Adrenal gland (tissue), 9 donors: ENCODE measurements at regions not wholly inside any gene's neighbourhood (a gene's known extent, or its start where the extent isn't known, plus 50 kb on each side); places are given as distances from the start of the nearest gene placed in this dataset.

Source experiments
- DNase-seq, 7 donors: peaks; one replicate each; pipeline ENCODE4 v3.0.0-alpha.2; 2019 to 2020
- H3K27ac ChIP-seq, 5 donors: fragments of 200-600 bp; sonication (generic) in 4 of 5; 1 replicate in 3 of 5; 2 replicates in 2 of 5; pipeline versions ENCODE4 v1.5.1 to v1.8.0; 2016 to 2020; ENCODE audit warnings: mild to moderate bottlenecking in 1 of 5
- H3K27me3 ChIP-seq: fragments of 200-600 bp; 2 replicates; pipeline ENCODE4 v1.8.0; 2021
- H3K36me3 ChIP-seq, 2 donors: fragments of 200-600 bp; replicated peaks in 1 of 2; 1 replicate in 1 of 2; 2 replicates in 1 of 2; pipeline versions ENCODE4 v1.5.1 to v1.8.0; 2018 to 2022
- H3K4me1 ChIP-seq, 2 donors: fragments of 200-600 bp; replicated peaks in 1 of 2; 1 replicate in 1 of 2; 2 replicates in 1 of 2; pipeline versions ENCODE4 v1.5.1 to v1.8.0; 2018 to 2021
- H3K4me3 ChIP-seq, 4 donors: fragments of 200-600 bp; sonication (generic) in 3 of 4; one replicate each; pipeline ENCODE4 v1.5.1; 2016 to 2018
- H3K9me3 ChIP-seq, 3 donors: fragments of 200-600 bp; sonication (generic) in 1 of 3; replicated peaks in 1 of 3; 1 replicate in 2 of 3; 2 replicates in 1 of 3; pipeline versions ENCODE4 v1.5.1 to v1.8.0; 2016 to 2021
- CTCF ChIP-seq, 6 experiments: fragments of 450-650 bp in 4 of 6; fragments of 200-600 bp in 2 of 6; sonication (generic) in 1 of 6; IDR thresholded peaks; 1 replicate in 5 of 6; 2 replicates in 1 of 6; pipeline versions ENCODE4 v1.5.1 to v1.8.0; 2016 to 2021; ENCODE audit warnings: antibody characterized with exemption in 6 of 6, mild to moderate bottlenecking in 2 of 6, moderate library complexity in 1 of 6
- POLR2A ChIP-seq, 2 donors: fragments of 450-650 bp; IDR thresholded peaks; one replicate each; pipeline ENCODE4 v1.6.1; 2017; ENCODE audit warnings: antibody characterized with exemption in 2 of 2, mild to moderate bottlenecking in 2 of 2, moderate library complexity in 1 of 2
- WGBS, 4 donors: extraction: QIAGEN DNeasy Blood & Tissue Kit in 2 of 4; methylation state at CpG; one replicate each; pipeline versions ENCODE4 v1.1.5 to v1.1.7; 2013 to 2017; 5-methylcytosine and 5-hydroxymethylcytosine counted together
- intact Hi-C, 2 donors: fragments of 100-400 bp; cut with DNase I; formaldehyde crosslinking; loops; one replicate each; pipeline versions ENCODE4 v1.14.1 to v1.15.0; 2022 to 2023
- donor health status: healthy with polysubstance abuse.
- donor health status: Bipolar disorder and iron deficiency.
- donor health status: DM: yes; HTN: yes; CAD: no.
- donor health status: DM: no; HTN: no; CAD: no.
- donor health status: DM: no; HTN: no; CAD: no.

- 60 to 84% (median 79%) methylated on average over 12 of the region's 12 CpGs for WGBS, 4 donors
- no peaks in the 10 kb centered on the region for H3K36me3 ChIP-seq
- no peaks in the 10 kb centered on the region for H3K9me3 ChIP-seq
- H3K4me3 ChIP-seq, result no peak overlapping the region
- DNase-seq, result no peak
- no peaks in the 10 kb centered on the region for H3K4me1 ChIP-seq
- no peaks in the 10 kb centered on the region for H3K27me3 ChIP-seq
- no peak for TF ChIP-seq CTCF (IDR thresholded peaks at IDR 0.05)
- no peak for TF ChIP-seq POLR2A (IDR thresholded peaks at IDR 0.05)
- no peak overlapping the region for H3K27ac ChIP-seq
- intact Hi-C loops, result no loop called here
Observed at GRCh38 chr6:165972139-165972802, 195.4 kb downstream of the TBXT start.

GRCh38 chr6:165971202-165971601, 196.4 kb downstream of the TBXT start:
- H3K27me3 ChIP-seq, result no peaks in the 10 kb centered on the region
- no peaks in the 10 kb centered on the region for H3K36me3 ChIP-seq
- peak in 1 of 7 donors; percentile 36 for DNase-seq
- no peaks in the 10 kb centered on the region for H3K9me3 ChIP-seq
- WGBS, 4 donors, result 59 to 77% (median 66%) methylated on average over 4 of the region's 4 CpGs
- no peak for TF ChIP-seq CTCF (IDR thresholded peaks at IDR 0.05)
- intact Hi-C loops, result no loop called here
- no peak overlapping the region for H3K4me3 ChIP-seq
- H3K27ac ChIP-seq, result peak overlapping the region in 1 of 5 donors; percentile 9
- H3K4me1 ChIP-seq, result no peaks in the 10 kb centered on the region

GRCh38 chr6:165970001-165970400, 197.7 kb downstream of the TBXT start:
- Histone ChIP-seq H3K27ac (no peak overlapping the region), H3K4me1 (no peaks in the 10 kb centered on the region), H3K4me3 (no peak overlapping the region), H3K27me3 (no peaks in the 10 kb centered on the region), H3K36me3 (no peaks in the 10 kb centered on the region), H3K9me3 (no peaks in the 10 kb centered on the region)
- 76 to 92% (median 89%) methylated on average over 4 of the region's 4 CpGs for WGBS, 4 donors
- no peak for TF ChIP-seq POLR2A (IDR thresholded peaks at IDR 0.05)
- TF ChIP-seq CTCF (IDR thresholded peaks at IDR 0.05), result no peak
- intact Hi-C loops, result no loop called here
- DNase-seq, result no peak

- Histone ChIP-seq H3K36me3 (no peaks in the 10 kb centered on the region), H3K27ac (no peak overlapping the region), H3K4me1 (no peaks in the 10 kb centered on the region), H3K4me3 (no peak overlapping the region), H3K9me3 (no peaks in the 10 kb centered on the region), H3K27me3 (no peaks in the 10 kb centered on the region)
- no peak for TF ChIP-seq POLR2A (IDR thresholded peaks at IDR 0.05)
- no peak for TF ChIP-seq CTCF (IDR thresholded peaks at IDR 0.05)
- 91 to 95% (median 94%) methylated on average over 6 of the region's 6 CpGs for WGBS, 4 donors
- no peak for DNase-seq
- intact Hi-C loops, result no loop called here
Observed at GRCh38 chr6:165969184-165969583, 198.5 kb downstream of the TBXT start.
